BJ (cell line): ENCODE measurements at regions not wholly inside any gene's neighbourhood (a gene's known extent, or its start where the extent isn't known, plus 50 kb on each side); places are given as distances from the start of the nearest gene placed in this dataset.

Experiments used
- CTCF ChIA-PET: fragments of 350-600 bp; formaldehyde crosslinking; extraction: SDS; loops from one replicate; lab custom pipeline; 2021; ENCODE audit warnings: antibody characterized with exemption, inconsistent platforms; lab: Yijun Ruan, JAX
- POLR2A ChIA-PET: fragments of 300-600 bp; sonication (Branson Sonifier 250); formaldehyde crosslinking; extraction: SDS; loops from one replicate; lab custom pipeline; 2021; ENCODE audit warnings: antibody characterized with exemption; lab: Charles Lee
- DNase-seq: peaks from one replicate; pipeline ENCODE4 v3.0.0-alpha.2; 2011; ENCODE audit warnings: low read depth
- H3K27me3 ChIP-seq: 2 replicates; pipeline ENCODE4 v1.6.0; 2011; ENCODE audit warnings: low read length; ENCODE audit not compliant: control insufficient read depth, insufficient read depth
- H3K36me3 ChIP-seq: 2 replicates; pipeline ENCODE4 v1.5.1; 2011; ENCODE audit warnings: low read length; ENCODE audit not compliant: control insufficient read depth, insufficient read depth
- H3K4me3 ChIP-seq: 2 replicates; pipeline ENCODE4 v1.5.1; 2011; ENCODE audit warnings: low read depth, mild to moderate bottlenecking, control low read depth, low read length
- TF ChIP-seq, protein P1 (sequence below): IDR thresholded peaks from 2 replicates; pipeline ENCODE4 v1.5.1; 2011; ENCODE audit warnings: low read depth, mild to moderate bottlenecking, control low read depth, inconsistent platforms, low read length, moderate library complexity; ENCODE audit not compliant: insufficient read depth

DNA sequence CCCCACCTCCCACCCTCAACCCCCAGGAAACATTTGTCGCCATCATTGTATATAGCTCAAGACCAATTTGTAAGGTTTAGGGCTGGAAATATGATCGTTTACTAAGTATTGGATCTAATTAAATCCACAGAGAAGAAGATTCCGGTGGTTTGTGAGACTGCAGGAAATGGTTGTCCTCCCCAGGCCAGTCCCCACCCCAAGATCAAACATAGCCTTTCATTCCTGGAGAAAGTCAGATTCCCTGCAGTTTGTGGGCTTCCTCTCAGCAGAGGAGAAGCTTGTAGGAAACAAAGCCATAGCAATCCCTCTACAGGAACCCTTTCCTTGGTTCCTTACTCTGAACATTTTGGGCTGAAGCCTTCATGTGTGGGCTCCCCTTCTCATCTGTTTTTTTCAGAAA lies 79.2 kb upstream of the TBCA start:
- Histone ChIP-seq H3K36me3 (no peaks in the 10 kb centered on the region), H3K27me3 (no peaks in the 10 kb centered on the region; the same call in 1 of the 2 replicates), H3K4me3 (no peak overlapping the region)
- DNase-seq, result no peak
- CTCF ChIA-PET, result no interaction called here
- TF ChIP-seq, protein P1, sequence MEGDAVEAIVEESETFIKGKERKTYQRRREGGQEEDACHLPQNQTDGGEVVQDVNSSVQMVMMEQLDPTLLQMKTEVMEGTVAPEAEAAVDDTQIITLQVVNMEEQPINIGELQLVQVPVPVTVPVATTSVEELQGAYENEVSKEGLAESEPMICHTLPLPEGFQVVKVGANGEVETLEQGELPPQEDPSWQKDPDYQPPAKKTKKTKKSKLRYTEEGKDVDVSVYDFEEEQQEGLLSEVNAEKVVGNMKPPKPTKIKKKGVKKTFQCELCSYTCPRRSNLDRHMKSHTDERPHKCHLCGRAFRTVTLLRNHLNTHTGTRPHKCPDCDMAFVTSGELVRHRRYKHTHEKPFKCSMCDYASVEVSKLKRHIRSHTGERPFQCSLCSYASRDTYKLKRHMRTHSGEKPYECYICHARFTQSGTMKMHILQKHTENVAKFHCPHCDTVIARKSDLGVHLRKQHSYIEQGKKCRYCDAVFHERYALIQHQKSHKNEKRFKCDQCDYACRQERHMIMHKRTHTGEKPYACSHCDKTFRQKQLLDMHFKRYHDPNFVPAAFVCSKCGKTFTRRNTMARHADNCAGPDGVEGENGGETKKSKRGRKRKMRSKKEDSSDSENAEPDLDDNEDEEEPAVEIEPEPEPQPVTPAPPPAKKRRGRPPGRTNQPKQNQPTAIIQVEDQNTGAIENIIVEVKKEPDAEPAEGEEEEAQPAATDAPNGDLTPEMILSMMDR, result no peak
- POLR2A ChIA-PET, result no interaction called here

DNA sequence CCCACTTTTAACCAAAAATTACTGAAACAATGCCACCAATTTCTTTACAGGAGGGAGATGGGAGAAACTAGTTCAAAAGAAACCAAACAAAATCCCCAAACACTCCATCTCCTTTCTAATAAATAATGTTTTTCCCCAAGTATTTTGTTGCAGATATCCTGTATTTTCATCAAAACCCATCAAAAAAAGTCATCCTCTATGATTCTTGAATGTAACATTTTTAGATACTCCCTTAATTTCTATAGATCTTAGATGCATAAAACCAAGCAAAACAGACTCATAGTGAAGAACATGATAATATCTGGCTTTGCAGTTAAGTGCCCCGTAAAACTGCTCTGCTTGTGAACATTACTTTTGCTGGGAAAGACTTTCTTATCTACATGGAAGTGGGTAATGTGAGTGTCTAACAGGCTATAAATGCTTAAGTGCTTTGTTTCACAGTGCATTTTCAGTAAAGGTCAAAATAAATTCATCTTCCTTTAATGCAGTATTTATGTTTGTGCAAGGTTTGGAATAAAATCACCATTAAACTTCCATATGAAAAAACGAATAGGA lies 77.3 kb upstream of the TBCA start:
- Histone ChIP-seq H3K4me3 (no peak overlapping the region), H3K27me3 (no peaks in the 10 kb centered on the region; the same call in 1 of the 2 replicates), H3K36me3 (no peaks in the 10 kb centered on the region)
- TF ChIP-seq, protein P1, result no peak
- CTCF ChIA-PET, result no interaction called here
- no peak for DNase-seq
- POLR2A ChIA-PET, result no interaction called here

GRCh38 chr5:77852514-77853352 lies 76.6 kb upstream of the TBCA start:
- Histone ChIP-seq H3K27me3 (no peaks in the 10 kb centered on the region; the same call in 1 of the 2 replicates), H3K4me3 (peak overlapping the region; percentile 58), H3K36me3 (no peaks in the 10 kb centered on the region)
- TF ChIP-seq, protein P1, result no peak
- CTCF ChIA-PET, result no interaction called here
- POLR2A ChIA-PET, result interaction anchor here (0.5 kb wide), 1 partner anchor 105 kb away, joined by 3 read pairs; no protein-coding TSS in a partner anchor
- DNase-seq, result peak; percentile 19

DNA sequence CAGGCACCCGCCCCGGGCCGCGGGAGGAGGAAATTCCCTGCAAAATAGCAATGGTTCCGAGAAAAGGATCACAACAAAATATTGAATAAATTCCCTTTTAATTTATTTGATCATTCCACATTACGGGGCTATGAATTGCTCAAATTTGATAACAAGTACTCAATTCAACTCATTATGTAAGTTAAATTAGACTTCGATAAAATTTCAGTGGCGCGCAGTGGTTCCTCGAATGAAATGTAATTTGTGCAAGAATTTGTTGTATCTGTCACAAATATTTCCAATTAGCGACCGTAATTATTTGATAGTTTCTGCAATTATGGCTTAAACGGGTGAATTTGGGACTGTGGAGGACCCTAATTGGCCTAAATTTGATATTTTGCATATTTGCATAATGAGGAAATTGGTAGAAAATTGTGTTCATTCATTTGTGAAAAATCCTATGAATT lies 76.0 kb upstream of the TBCA start:
- DNase-seq, result no peak
- POLR2A ChIA-PET, result no interaction called here
- no peaks in the 10 kb centered on the region; the same call in 1 of the 2 replicates for H3K27me3 ChIP-seq
- H3K4me3 ChIP-seq, result peak overlapping the region; percentile 58
- CTCF ChIA-PET, result no interaction called here
- H3K36me3 ChIP-seq, result no peaks in the 10 kb centered on the region
- TF ChIP-seq, protein P1, result no peak
